Caco-2 (cell line): ENCODE measurements at regions not wholly inside any gene's neighbourhood (a gene's known extent, or its start where the extent isn't known, plus 50 kb on each side); places are given as distances from the start of the nearest gene placed in this dataset.

ENCODE experiments used
- BruUV-seq: library from RNA; stranded (reverse); fragments of 400-500 nt; replicated peaks from 2 replicates; lab custom pipeline; 2021; lab: Mats Ljungman, UMichigan
- CTCF ChIA-PET: fragments of 300-600 bp; sonication (Branson Sonifier 250); formaldehyde crosslinking; loops from one replicate; lab custom pipeline; 2022; ENCODE audit warnings: antibody characterized with exemption; lab: Charles Lee
- POLR2A ChIA-PET: fragments of 300-600 bp; sonication (Branson Sonifier 250); formaldehyde crosslinking; loops from one replicate; lab custom pipeline; 2022; ENCODE audit warnings: antibody characterized with exemption; lab: Charles Lee
- DNase-seq, 2 experiments: peaks; one replicate each; pipeline versions ENCODE4 v3.0.0 to v3.0.0-alpha.2; 2020 to 2022
- H3K27me3 ChIP-seq: replicated peaks from 2 replicates; pipeline ENCODE4 v1.6.0; 2011; ENCODE audit warnings: low read length; ENCODE audit not compliant: control insufficient read depth, insufficient read depth
- H3K36me3 ChIP-seq: 2 replicates; pipeline ENCODE4 v1.5.1; 2011; ENCODE audit warnings: low read length; ENCODE audit not compliant: control insufficient read depth, insufficient read depth
- H3K4me1 ChIP-seq: fragments of 250-450 bp; sonication (Bioruptor Pico); 2 replicates; pipeline ENCODE4 v1.5.1; 2020; ENCODE audit warnings: mild to moderate bottlenecking
- H3K4me3 ChIP-seq: 2 replicates; pipeline ENCODE4 v1.5.1; 2011; ENCODE audit warnings: low read depth, mild to moderate bottlenecking, control low read depth, low read length
- H3K9me3 ChIP-seq: fragments of 250-450 bp; sonication (Bioruptor Pico); 2 replicates; pipeline ENCODE4 v1.5.1; 2020; ENCODE audit warnings: mild to moderate bottlenecking, moderate library complexity
- H3K27ac Mint-ChIP-seq: one replicate; pipeline ENCODE4 v1.8.0; 2022; ENCODE audit warnings: mixed read lengths; ENCODE audit not compliant: unreplicated experiment
- H3K27me3 Mint-ChIP-seq: one replicate; pipeline ENCODE4 v1.8.0; 2022; ENCODE audit warnings: mixed read lengths; ENCODE audit not compliant: insufficient read depth, unreplicated experiment
- H3K36me3 Mint-ChIP-seq: one replicate; pipeline ENCODE4 v1.8.0; 2022; ENCODE audit warnings: mild to moderate bottlenecking, mixed read lengths; ENCODE audit not compliant: insufficient read depth, unreplicated experiment
- H3K4me1 Mint-ChIP-seq: one replicate; pipeline ENCODE4 v1.8.0; 2022; ENCODE audit warnings: low read depth, mixed read lengths; ENCODE audit not compliant: unreplicated experiment
- H3K4me3 Mint-ChIP-seq: one replicate; pipeline ENCODE4 v1.8.0; 2022; ENCODE audit warnings: mild to moderate bottlenecking, moderate library complexity, mixed read lengths; ENCODE audit not compliant: unreplicated experiment
- H3K9me3 Mint-ChIP-seq: one replicate; pipeline ENCODE4 v1.8.0; 2022; ENCODE audit warnings: mixed read lengths; ENCODE audit not compliant: unreplicated experiment
- CTCF ChIP-seq, 2 experiments: fragments of 200-600 bp in 1 of 2; IDR thresholded peaks; 1 replicate in 1 of 2; 2 replicates in 1 of 2; pipeline versions ENCODE4 v1.5.1 to v1.8.0; 2011 to 2022; ENCODE audit warnings: antibody characterized with exemption in 1 of 2, control low read depth in 1 of 2, inconsistent platforms in 1 of 2, low read depth in 1 of 2, low read length in 1 of 2, mild to moderate bottlenecking in 1 of 2, moderate library complexity in 1 of 2; ENCODE audit not compliant: insufficient read depth in 1 of 2, severe bottlenecking in 1 of 2, unreplicated experiment in 1 of 2
- intact Hi-C: fragments of 100-400 bp; cut with micrococcal nuclease; formaldehyde crosslinking; loops from one replicate; pipeline ENCODE4 v1.10.0; 2022; ENCODE audit not compliant: unreplicated experiment

- no TSS peak for BruUV-seq
- no peak for TF ChIP-seq CTCF (IDR thresholded peaks at IDR 0.05; ENCODE audit: insufficient read depth in 1 of 2, low read depth in 1 of 2, low read length in 1 of 2, severe bottlenecking in 1 of 2, unreplicated experiment in 1 of 2)
- 0 out of 2 replicates have a peak, but pooled peaks cover 4% of the 10 kb centered on the region for H3K9me3 ChIP-seq
- no peaks in the 10 kb centered on the region for H3K27me3 Mint-ChIP-seq
- intact Hi-C loops = no loop called here
- no peaks in the 10 kb centered on the region for H3K4me1 ChIP-seq
- ChIA-PET POLR2A (no interaction called here), CTCF (no interaction called here)
- H3K9me3 Mint-ChIP-seq = no peaks in the 10 kb centered on the region
- no peak for DNase-seq
- H3K36me3 ChIP-seq = no peaks in the 10 kb centered on the region
- no peaks in the 10 kb centered on the region for H3K36me3 Mint-ChIP-seq
- no peak overlapping the region for H3K4me3 Mint-ChIP-seq
- H3K4me3 ChIP-seq = no peak overlapping the region
- H3K27me3 ChIP-seq = no peaks in the 10 kb centered on the region
- no peaks in the 10 kb centered on the region for H3K4me1 Mint-ChIP-seq
- no peak overlapping the region for H3K27ac Mint-ChIP-seq
Measured at GRCh38 chr1:148318904-148319242, 164.2 kb downstream of the PPIAL4G start.

GRCh38 chr1:148318123-148318903 is 164.8 kb downstream of the PPIAL4G start:
- CTCF ChIA-PET = no interaction called here
- H3K36me3 Mint-ChIP-seq = no peaks in the 10 kb centered on the region
- H3K9me3 ChIP-seq = 0 out of 2 replicates have a peak, but pooled peaks cover 4% of the 10 kb centered on the region
- no TSS peak for BruUV-seq
- no peak for TF ChIP-seq CTCF (IDR thresholded peaks at IDR 0.05; ENCODE audit: insufficient read depth in 1 of 2, low read depth in 1 of 2, low read length in 1 of 2, severe bottlenecking in 1 of 2, unreplicated experiment in 1 of 2)
- H3K4me1 ChIP-seq = no peaks in the 10 kb centered on the region
- H3K4me1 Mint-ChIP-seq = no peaks in the 10 kb centered on the region
- DNase-seq = no peak
- no peaks in the 10 kb centered on the region for H3K36me3 ChIP-seq
- intact Hi-C loops = no loop called here
- no peaks in the 10 kb centered on the region for H3K27me3 Mint-ChIP-seq
- no peaks in the 10 kb centered on the region for H3K27me3 ChIP-seq
- no peak overlapping the region for H3K27ac Mint-ChIP-seq
- H3K9me3 Mint-ChIP-seq = no peaks in the 10 kb centered on the region
- H3K4me3 ChIP-seq = no peak overlapping the region
- H3K4me3 Mint-ChIP-seq = no peak overlapping the region
- POLR2A ChIA-PET = no interaction called here

- ChIA-PET CTCF (no interaction called here), POLR2A (no interaction called here)
- no peaks in the 10 kb centered on the region for H3K27me3 Mint-ChIP-seq
- Histone ChIP-seq H3K36me3 (no peaks in the 10 kb centered on the region), H3K27me3 (no peaks in the 10 kb centered on the region), H3K4me1 (no peaks in the 10 kb centered on the region), H3K9me3 (peaks cover 4% of the 10 kb centered on the region; the same call in 1 of the 2 replicates), H3K4me3 (no peak overlapping the region)
- H3K27ac Mint-ChIP-seq = no peak overlapping the region
- no peak for TF ChIP-seq CTCF (IDR thresholded peaks at IDR 0.05; ENCODE audit: insufficient read depth in 1 of 2, low read depth in 1 of 2, low read length in 1 of 2, severe bottlenecking in 1 of 2, unreplicated experiment in 1 of 2)
- DNase-seq = no peak
- no peak overlapping the region for H3K4me3 Mint-ChIP-seq
- no peaks in the 10 kb centered on the region for H3K36me3 Mint-ChIP-seq
- BruUV-seq = no TSS peak
- H3K4me1 Mint-ChIP-seq = no peaks in the 10 kb centered on the region
- intact Hi-C loops = no loop called here
- no peaks in the 10 kb centered on the region for H3K9me3 Mint-ChIP-seq
Measured at GRCh38 chr1:148317288-148317985, 165.4 kb upstream of the NBPF11 start.
